Cardiac muscle cell (in vitro differentiated cells and primary cell): ENCODE measurements at regions not wholly inside any gene's neighbourhood (a gene's known extent, or its start where the extent isn't known, plus 50 kb on each side); places are given as distances from the start of the nearest gene placed in this dataset.

Source experiments
- DNase-seq, 2 donors: peaks; one replicate each; pipeline versions ENCODE4 v3.0.0 to v3.0.0-alpha.2; 2010 to 2017; ENCODE audit warnings: low read depth in 1 of 2, low spot score in 1 of 2
- H3K27ac ChIP-seq: fragments of 200-600 bp; sonication (generic); 2 replicates; pipeline ENCODE4 v1.5.1; 2016
- H3K27me3 ChIP-seq: fragments of 200-600 bp; sonication (generic); 2 replicates; pipeline ENCODE4 v1.6.0; 2016; ENCODE audit warnings: control low read depth
- H3K36me3 ChIP-seq: fragments of 200-600 bp; sonication (generic); 2 replicates; pipeline ENCODE4 v1.5.1; 2016; ENCODE audit warnings: control low read depth
- H3K4me1 ChIP-seq: fragments of 200-600 bp; sonication (generic); 2 replicates; pipeline ENCODE4 v1.8.1; 2017; ENCODE audit warnings: low read depth, mild to moderate bottlenecking, mixed run types
- H3K4me3 ChIP-seq: fragments of 200-600 bp; sonication (generic); 2 replicates; pipeline ENCODE4 v1.5.1; 2016; ENCODE audit warnings: mild to moderate bottlenecking
- H3K9me3 ChIP-seq: fragments of 200-600 bp; sonication (generic); 2 replicates; pipeline ENCODE4 v1.5.1; 2017; ENCODE audit warnings: low read depth, mild to moderate bottlenecking, control low read depth
- TF ChIP-seq, protein P1 (sequence below): IDR thresholded peaks from 2 replicates; pipeline ENCODE4 v1.5.1; 2012; ENCODE audit warnings: low read depth, mild to moderate bottlenecking, low read length

DNA sequence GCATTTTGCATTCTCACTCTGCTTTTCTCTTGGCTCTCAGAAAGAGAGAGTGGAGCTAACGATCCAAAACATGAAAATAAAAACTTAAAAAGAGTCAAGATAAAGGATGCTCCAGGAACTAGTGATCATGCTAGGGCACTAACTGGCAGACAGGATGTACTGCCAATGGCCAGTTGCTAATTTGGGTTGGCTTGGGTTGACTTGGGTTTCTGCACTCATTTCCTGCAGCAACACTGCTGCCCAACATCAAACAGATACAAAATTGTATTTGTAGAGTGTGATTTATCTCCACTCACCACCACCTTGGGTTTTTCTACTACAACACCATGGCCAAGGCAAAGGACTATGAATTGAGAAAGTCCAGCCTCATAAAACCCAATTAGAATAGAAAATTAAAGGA, 662.3 kb upstream of the PTBP2 start:
- Histone ChIP-seq H3K36me3 (no peaks in the 10 kb centered on the region), H3K4me1 (no peaks in the 10 kb centered on the region), H3K27me3 (no peaks in the 10 kb centered on the region), H3K9me3 (no peaks in the 10 kb centered on the region), H3K4me3 (no peak overlapping the region), H3K27ac (no peak overlapping the region)
- no peak for DNase-seq
- TF ChIP-seq, protein P1, sequence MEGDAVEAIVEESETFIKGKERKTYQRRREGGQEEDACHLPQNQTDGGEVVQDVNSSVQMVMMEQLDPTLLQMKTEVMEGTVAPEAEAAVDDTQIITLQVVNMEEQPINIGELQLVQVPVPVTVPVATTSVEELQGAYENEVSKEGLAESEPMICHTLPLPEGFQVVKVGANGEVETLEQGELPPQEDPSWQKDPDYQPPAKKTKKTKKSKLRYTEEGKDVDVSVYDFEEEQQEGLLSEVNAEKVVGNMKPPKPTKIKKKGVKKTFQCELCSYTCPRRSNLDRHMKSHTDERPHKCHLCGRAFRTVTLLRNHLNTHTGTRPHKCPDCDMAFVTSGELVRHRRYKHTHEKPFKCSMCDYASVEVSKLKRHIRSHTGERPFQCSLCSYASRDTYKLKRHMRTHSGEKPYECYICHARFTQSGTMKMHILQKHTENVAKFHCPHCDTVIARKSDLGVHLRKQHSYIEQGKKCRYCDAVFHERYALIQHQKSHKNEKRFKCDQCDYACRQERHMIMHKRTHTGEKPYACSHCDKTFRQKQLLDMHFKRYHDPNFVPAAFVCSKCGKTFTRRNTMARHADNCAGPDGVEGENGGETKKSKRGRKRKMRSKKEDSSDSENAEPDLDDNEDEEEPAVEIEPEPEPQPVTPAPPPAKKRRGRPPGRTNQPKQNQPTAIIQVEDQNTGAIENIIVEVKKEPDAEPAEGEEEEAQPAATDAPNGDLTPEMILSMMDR = no peak

DNA sequence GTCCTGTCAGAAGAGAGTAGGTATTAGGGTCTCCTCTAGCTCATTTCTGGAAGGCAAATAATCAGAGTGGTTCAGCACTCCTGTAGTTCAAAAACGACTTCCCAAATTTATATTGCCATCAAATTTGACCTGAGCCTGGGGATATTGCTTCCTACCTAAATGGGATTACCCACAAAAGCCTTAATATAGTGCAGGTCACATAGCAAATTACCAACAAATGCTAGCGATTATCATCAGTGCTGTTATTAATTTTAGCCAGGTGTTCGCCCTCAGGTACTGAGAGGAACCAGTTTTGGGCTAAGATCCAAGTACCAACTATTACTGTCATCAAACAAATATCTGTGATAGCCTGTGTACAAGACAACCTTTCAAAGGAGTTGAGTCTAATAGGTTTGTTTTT, 661.8 kb upstream of the PTBP2 start:
- no peaks in the 10 kb centered on the region for H3K9me3 ChIP-seq
- no peak overlapping the region for H3K27ac ChIP-seq
- H3K36me3 ChIP-seq = no peaks in the 10 kb centered on the region
- H3K4me1 ChIP-seq = no peaks in the 10 kb centered on the region
- no peak for DNase-seq
- TF ChIP-seq, protein P1 = no peak
- no peak overlapping the region for H3K4me3 ChIP-seq
- no peaks in the 10 kb centered on the region for H3K27me3 ChIP-seq

DNA sequence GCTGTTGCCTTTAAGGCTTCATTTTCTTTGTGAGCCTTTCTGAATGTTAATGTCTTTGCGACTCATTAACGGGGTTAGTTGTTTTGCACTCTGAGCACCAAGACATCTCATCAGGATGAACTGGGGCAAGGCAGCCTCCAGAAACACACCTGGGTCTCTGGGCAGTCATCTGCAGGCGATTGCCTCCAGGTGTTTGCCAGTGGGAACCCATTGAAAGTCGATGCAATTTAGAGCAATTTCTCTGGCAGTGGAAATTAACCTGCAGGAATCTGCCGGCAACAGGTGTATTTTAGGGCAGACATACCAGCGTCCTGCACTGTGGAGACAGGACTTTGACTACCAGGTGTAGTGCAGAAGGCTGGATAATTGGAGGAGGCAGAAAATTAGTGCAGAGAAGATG, 661.0 kb upstream of the PTBP2 start:
- no peak for DNase-seq
- no peaks in the 10 kb centered on the region for H3K27me3 ChIP-seq
- no peaks in the 10 kb centered on the region for H3K4me1 ChIP-seq
- no peak overlapping the region for H3K4me3 ChIP-seq
- no peak overlapping the region for H3K27ac ChIP-seq
- H3K9me3 ChIP-seq = no peaks in the 10 kb centered on the region
- H3K36me3 ChIP-seq = no peaks in the 10 kb centered on the region
- TF ChIP-seq, protein P1 = no peak

DNA sequence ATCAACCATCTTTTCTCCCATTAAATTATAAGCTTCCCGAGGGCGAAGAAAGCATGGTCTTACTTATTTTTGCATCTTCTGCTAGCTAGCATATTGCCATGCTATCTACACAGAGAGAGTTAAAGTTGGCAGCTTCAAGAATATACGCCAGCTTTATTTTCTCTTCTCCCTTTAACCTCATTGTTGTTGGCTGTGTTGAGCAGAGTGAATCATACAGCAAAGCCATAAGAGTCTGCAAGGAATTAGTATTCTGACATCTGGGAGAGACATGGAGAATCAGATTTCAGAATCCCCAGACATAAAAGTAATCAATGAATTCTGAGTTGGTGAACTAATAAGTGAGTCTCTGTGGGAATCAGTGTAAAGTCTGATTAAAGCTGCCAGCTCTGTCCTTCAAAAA, 649.6 kb upstream of the PTBP2 start:
- no peaks in the 10 kb centered on the region for H3K36me3 ChIP-seq

DNA sequence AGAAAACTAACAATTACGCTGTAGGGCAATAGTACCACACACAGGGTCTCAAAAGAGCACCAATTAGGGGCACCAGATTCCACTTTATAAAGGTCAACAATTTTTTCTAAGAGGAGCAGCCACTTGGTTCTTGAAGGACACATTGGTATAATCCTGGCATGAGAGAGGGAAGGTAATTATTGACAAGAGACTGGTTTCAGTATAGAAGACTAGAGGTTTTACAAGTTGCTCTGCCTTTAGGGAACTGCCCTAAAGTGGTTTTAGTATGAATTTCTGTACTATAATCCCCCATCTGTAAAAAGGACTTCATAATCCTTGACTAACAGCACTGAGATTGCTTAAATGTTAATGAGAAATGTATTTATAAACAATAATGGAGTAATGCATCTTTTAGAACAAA, 648.5 kb upstream of the PTBP2 start:
- Histone ChIP-seq H3K36me3 (no peaks in the 10 kb centered on the region), H3K4me3 (no peak overlapping the region), H3K4me1 (no peaks in the 10 kb centered on the region), H3K27me3 (no peaks in the 10 kb centered on the region), H3K27ac (no peak overlapping the region), H3K9me3 (no peaks in the 10 kb centered on the region)
- no peak for DNase-seq
- TF ChIP-seq, protein P1 = no peak

More for the DNA sequence above, 649.6 kb upstream of the PTBP2 start:
- Histone ChIP-seq H3K27ac (no peak overlapping the region), H3K4me1 (no peaks in the 10 kb centered on the region), H3K9me3 (no peaks in the 10 kb centered on the region), H3K27me3 (no peaks in the 10 kb centered on the region), H3K4me3 (no peak overlapping the region)
- DNase-seq = no peak
- TF ChIP-seq, protein P1 = no peak

DNA sequence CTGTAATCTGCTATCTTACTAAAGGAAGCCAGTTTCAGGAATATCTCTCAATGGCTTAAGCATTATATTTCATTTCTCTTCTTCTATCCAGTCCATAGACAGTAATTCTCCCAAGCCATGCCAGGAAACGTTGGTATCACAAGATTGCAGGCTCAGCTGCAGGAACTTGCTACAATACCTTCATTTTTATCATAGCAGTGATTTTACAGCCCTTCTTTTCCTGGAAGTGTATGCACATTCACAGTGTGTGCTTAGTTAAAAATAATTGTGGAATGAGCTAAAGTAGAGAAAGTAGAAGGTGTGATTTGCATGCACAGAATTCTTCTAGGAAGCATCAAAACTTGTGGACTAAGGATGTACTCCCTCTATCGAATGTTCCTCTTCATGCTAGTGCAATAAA, 647.2 kb upstream of the PTBP2 start:
- no peak for DNase-seq
- TF ChIP-seq, protein P1 = no peak
- H3K9me3 ChIP-seq = no peaks in the 10 kb centered on the region
- H3K4me3 ChIP-seq = no peak overlapping the region
- H3K4me1 ChIP-seq = no peaks in the 10 kb centered on the region
- H3K36me3 ChIP-seq = no peaks in the 10 kb centered on the region
- H3K27ac ChIP-seq = no peak overlapping the region
- no peaks in the 10 kb centered on the region for H3K27me3 ChIP-seq
